Breast epithelium (tissue), 4 donors: ENCODE measurements at regions not wholly inside any gene's neighbourhood (a gene's known extent, or its start where the extent isn't known, plus 50 kb on each side); places are given as distances from the start of the nearest gene placed in this dataset.

Source experiments
- DNase-seq, 2 donors: peaks; one replicate each; pipeline ENCODE4 v3.0.0-alpha.2; 2019; ENCODE audit warnings: low spot score in 2 of 2
- H3K27ac ChIP-seq, 2 donors: fragments of 200-600 bp; sonication (generic) in 1 of 2; one replicate each; pipeline ENCODE4 v1.5.1; 2016 to 2019; ENCODE audit warnings: mild to moderate bottlenecking in 1 of 2
- H3K27me3 ChIP-seq, 2 donors: fragments of 200-600 bp; sonication (generic) in 1 of 2; one replicate each; pipeline versions ENCODE4 v1.5.1 to v1.6.0; 2017 to 2019; ENCODE audit warnings: control low read depth in 1 of 2, mild to moderate bottlenecking in 1 of 2
- H3K36me3 ChIP-seq: fragments of 200-600 bp; one replicate; pipeline ENCODE4 v1.5.1; 2019
- H3K4me1 ChIP-seq, 2 donors: fragments of 200-600 bp; sonication (generic); one replicate each; pipeline ENCODE4 v1.5.1; 2016 to 2019; ENCODE audit warnings: control low read depth in 1 of 2
- H3K4me3 ChIP-seq, 3 donors: fragments of 200-600 bp; sonication (generic); 1 replicate in 2 of 3; 2 replicates in 1 of 3; pipeline ENCODE4 v1.5.1; 2016 to 2019; ENCODE audit warnings: mild to moderate bottlenecking in 3 of 3, moderate library complexity in 2 of 3
- H3K9me3 ChIP-seq, 2 donors: fragments of 200-600 bp; sonication (generic) in 1 of 2; one replicate each; pipeline ENCODE4 v1.5.1; 2016 to 2019; ENCODE audit warnings: control low read depth in 1 of 2
- POLR2A ChIP-seq: fragments of 450-650 bp; IDR thresholded peaks from one replicate; pipeline ENCODE4 v1.6.1; 2016; ENCODE audit warnings: antibody characterized with exemption, mild to moderate bottlenecking, moderate library complexity
- POLR2AphosphoS5 ChIP-seq, 3 donors: sonication (generic); formaldehyde crosslinking; IDR thresholded peaks; one replicate each; pipeline ENCODE4 v1.6.1; 2017; ENCODE audit warnings: antibody characterized with exemption in 3 of 3
- intact Hi-C: fragments of 100-400 bp; cut with DNase I; formaldehyde crosslinking; loops from one replicate; pipeline ENCODE4 v1.15.1; 2023; ENCODE audit warnings: low total_unique reads
- TF ChIP-seq, protein P1 (sequence below), 3 donors: fragments of 450-650 bp; IDR thresholded peaks; one replicate each; pipeline ENCODE4 v1.5.1; 2016 to 2017; ENCODE audit warnings: antibody characterized with exemption in 3 of 3, mild to moderate bottlenecking in 3 of 3, moderate library complexity in 3 of 3

DNA sequence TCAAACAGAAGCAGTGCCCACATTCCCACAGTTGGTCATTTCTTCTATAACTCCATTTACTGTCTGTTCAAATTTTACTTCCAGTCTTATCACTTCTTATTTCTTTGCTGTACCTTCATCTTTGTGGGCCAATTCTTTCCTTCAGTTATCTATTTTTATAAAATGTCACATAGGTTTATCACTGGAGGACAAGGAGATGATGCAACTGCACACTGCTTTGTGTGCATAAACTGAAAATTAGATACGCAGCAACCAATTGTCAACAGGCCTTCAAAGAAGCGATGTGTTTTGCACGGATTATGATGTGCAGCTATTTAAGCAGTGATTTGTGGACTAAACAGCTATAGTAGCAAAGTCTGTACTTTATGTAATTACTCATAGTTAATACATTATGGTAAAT is 726.8 kb upstream of the GCFC2 start:
- intact Hi-C loops = no loop called here
- DNase-seq = no peak
- Histone ChIP-seq H3K36me3 (no peaks in the 10 kb centered on the region), H3K9me3 (no peaks in the 10 kb centered on the region), H3K27ac (no peak overlapping the region), H3K4me3 (no peak overlapping the region), H3K27me3 (no peaks in the 10 kb centered on the region), H3K4me1 (no peaks in the 10 kb centered on the region)
- TF ChIP-seq, protein P1, sequence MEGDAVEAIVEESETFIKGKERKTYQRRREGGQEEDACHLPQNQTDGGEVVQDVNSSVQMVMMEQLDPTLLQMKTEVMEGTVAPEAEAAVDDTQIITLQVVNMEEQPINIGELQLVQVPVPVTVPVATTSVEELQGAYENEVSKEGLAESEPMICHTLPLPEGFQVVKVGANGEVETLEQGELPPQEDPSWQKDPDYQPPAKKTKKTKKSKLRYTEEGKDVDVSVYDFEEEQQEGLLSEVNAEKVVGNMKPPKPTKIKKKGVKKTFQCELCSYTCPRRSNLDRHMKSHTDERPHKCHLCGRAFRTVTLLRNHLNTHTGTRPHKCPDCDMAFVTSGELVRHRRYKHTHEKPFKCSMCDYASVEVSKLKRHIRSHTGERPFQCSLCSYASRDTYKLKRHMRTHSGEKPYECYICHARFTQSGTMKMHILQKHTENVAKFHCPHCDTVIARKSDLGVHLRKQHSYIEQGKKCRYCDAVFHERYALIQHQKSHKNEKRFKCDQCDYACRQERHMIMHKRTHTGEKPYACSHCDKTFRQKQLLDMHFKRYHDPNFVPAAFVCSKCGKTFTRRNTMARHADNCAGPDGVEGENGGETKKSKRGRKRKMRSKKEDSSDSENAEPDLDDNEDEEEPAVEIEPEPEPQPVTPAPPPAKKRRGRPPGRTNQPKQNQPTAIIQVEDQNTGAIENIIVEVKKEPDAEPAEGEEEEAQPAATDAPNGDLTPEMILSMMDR (IDR thresholded peaks at IDR 0.05) = no peak
- no peak for TF ChIP-seq POLR2AphosphoS5 (IDR thresholded peaks at IDR 0.05)
- no peak for TF ChIP-seq POLR2A

DNA sequence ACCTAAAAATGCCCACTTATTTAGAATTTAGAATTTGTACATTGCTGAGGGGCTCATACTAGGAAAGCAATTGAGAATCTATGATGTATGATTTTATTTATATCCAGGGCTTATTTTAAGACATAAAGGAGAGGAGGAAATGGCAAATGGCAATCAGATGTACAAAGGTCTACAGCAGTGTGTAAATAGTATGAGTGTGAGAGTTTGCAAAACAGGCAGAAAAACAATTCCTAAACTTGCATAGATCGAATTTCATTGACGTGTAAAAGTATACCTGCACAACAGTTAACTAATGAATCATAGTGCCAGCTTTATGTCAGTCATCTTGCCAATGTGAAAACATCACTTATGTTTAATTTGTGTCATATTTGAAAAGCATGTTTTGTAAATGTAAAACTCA is 718.7 kb upstream of the GCFC2 start:
- no peaks in the 10 kb centered on the region for H3K36me3 ChIP-seq
- H3K27ac ChIP-seq = no peak overlapping the region
- TF ChIP-seq, protein P1 (IDR thresholded peaks at IDR 0.05) = no peak
- no peak for TF ChIP-seq POLR2A
- TF ChIP-seq POLR2AphosphoS5 (IDR thresholded peaks at IDR 0.05) = no peak
- DNase-seq = no peak
- H3K9me3 ChIP-seq = no peaks in the 10 kb centered on the region
- H3K4me1 ChIP-seq = no peaks in the 10 kb centered on the region
- no peaks in the 10 kb centered on the region for H3K27me3 ChIP-seq
- H3K4me3 ChIP-seq = no peak overlapping the region
- intact Hi-C loops = no loop called here

DNA sequence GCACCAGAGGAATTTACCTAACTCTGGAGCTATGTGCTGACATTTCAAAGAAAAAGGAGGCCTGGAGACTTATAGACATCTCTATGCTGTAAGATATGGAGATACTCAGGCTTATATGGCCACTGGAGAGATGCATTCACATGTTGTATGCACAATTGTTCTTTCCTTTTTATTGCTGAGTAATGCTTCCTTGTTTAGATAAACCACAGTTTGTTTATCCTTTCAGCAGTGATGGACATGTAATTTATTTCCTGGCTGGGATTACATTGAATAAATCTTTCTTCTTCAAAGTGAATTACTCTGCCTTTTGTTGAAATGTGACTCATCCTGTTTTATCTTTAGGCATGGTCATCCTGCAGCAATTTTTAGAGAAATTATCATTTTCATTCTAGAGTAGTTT is 716.7 kb upstream of the GCFC2 start:
- no peaks in the 10 kb centered on the region for H3K27me3 ChIP-seq
- H3K36me3 ChIP-seq = no peaks in the 10 kb centered on the region
- H3K27ac ChIP-seq = no peak overlapping the region
- no peak overlapping the region for H3K4me3 ChIP-seq
- intact Hi-C loops = no loop called here
- TF ChIP-seq POLR2AphosphoS5 (IDR thresholded peaks at IDR 0.05) = no peak
- TF ChIP-seq, protein P1 (IDR thresholded peaks at IDR 0.05) = no peak
- TF ChIP-seq POLR2A = no peak
- no peak for DNase-seq
- no peaks in the 10 kb centered on the region for H3K4me1 ChIP-seq
- no peaks in the 10 kb centered on the region for H3K9me3 ChIP-seq

DNA sequence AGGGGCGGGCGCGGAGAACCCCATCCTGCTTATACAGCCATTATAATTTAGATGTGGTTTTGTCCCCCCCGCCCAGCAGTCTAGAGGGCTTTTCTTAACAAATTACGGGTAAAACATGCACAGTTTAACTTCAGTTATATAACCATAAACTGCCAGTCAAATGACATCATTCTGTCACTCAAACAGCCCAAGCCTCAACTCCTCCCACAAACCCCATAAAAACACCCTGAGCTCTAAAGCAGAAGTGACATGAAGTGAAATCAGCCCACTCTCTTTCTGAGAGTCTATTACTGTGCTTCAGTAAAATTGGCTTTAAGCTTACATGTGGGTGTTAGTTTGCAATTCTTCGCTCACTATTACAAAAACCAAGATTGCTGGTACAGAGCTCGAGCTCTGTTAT is 705.1 kb upstream of the GCFC2 start:
- Histone ChIP-seq H3K4me1 (no peaks in the 10 kb centered on the region), H3K27me3 (no peaks in the 10 kb centered on the region), H3K9me3 (no peaks in the 10 kb centered on the region), H3K36me3 (no peaks in the 10 kb centered on the region), H3K27ac (no peak overlapping the region), H3K4me3 (no peak overlapping the region)
- intact Hi-C loops = no loop called here
- no peak for DNase-seq
- no peak for TF ChIP-seq POLR2A
- TF ChIP-seq, protein P1 (IDR thresholded peaks at IDR 0.05) = no peak
- no peak for TF ChIP-seq POLR2AphosphoS5 (IDR thresholded peaks at IDR 0.05)

DNA sequence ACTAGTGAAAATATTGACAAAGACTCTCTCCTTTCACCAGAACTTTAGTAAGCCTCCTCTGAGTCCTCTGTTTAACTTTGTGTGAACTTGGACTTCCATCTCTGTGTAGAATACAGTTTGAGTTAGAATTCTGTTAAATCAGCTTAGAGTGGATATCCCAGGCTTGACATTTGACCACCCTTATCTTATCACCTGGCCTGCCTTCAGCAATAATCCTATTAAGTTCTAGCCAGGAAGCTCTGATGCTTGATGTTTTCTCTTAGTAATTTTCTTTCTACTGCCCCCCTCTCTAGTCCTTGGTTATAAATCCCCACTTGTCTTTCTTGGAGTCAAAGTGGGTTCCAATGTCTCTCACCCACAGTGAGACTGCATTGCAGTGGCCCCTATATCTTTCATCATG is 702.7 kb upstream of the GCFC2 start:
- Histone ChIP-seq H3K27ac (no peak overlapping the region), H3K27me3 (no peaks in the 10 kb centered on the region), H3K36me3 (no peaks in the 10 kb centered on the region), H3K4me1 (no peaks in the 10 kb centered on the region), H3K9me3 (no peaks in the 10 kb centered on the region), H3K4me3 (no peak overlapping the region)
- TF ChIP-seq, protein P1 (IDR thresholded peaks at IDR 0.05) = no peak
- TF ChIP-seq POLR2A (no peak), POLR2AphosphoS5 (IDR thresholded peaks at IDR 0.05) (no peak)
- DNase-seq = no peak
- intact Hi-C loops = no loop called here
